Lung microvascular endothelial cell (primary cell): ENCODE measurements at regions not wholly inside any gene's neighbourhood (a gene's known extent, or its start where the extent isn't known, plus 50 kb on each side); places are given as distances from the start of the nearest gene placed in this dataset.

Experiments
- DNase-seq, 2 donors: peaks; one replicate each; pipeline versions ENCODE4 v3.0.0 to v3.0.0-alpha.2; 2010; ENCODE audit warnings: low read depth in 2 of 2

DNA sequence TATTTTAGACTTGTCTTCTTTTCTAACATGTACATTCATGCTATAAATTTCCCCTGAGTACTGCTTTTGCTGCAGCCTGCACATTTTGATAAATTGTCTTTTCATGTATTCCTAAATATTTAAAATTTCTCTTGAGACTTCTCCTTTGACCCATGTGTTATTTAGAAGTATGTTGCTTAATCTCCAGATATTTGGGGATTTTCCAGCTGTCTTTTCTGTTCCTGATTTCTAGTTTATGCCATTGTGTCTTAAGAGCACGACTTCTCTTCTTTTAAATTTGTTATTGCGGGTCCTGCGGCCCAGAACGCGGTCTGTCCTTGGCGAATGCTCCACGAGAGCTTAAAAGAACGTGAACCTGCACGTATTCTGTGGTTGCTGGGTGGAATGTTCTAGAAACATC is 136.4 kb downstream of the KIF26A start:
- no peak for DNase-seq

DNA sequence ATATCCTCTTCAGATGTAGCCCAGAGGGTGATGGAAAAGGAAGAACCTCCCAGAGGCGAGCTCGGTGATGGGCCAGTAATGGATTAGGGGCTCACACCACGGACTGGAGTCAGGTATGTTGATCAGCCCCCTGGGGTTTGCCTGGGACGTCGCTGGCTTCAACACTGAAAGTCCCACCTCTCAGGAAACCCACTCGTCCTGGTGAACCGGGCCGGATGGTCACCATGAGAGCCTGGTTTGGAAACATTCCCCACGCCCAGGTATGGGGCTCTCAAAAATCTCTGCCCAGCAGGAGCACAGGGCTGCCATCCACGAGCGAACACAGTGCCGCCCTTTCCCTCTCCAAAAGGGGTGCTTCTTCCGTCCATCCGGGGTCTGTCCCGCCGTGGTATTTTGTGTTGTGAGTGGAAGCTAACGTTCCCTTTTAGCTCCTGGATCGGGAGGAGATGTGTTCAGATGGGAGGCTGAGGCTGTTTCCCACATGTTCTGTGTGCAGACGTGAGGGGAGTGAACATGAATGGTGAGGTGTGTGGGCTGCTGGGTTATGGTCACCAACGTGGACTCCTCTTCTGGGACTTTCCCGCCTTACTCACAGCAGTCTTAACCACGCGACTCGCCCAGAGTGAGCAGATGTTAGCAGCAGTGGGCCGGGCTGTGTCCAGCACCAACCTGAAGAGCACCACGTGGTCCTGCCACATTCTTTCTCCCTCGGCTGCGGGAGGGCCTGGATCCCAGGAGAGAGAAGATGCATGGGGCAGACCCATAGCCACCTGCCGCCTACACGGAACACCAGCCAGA is 139.2 kb downstream of the KIF26A start:
- DNase-seq, result no peak

DNA sequence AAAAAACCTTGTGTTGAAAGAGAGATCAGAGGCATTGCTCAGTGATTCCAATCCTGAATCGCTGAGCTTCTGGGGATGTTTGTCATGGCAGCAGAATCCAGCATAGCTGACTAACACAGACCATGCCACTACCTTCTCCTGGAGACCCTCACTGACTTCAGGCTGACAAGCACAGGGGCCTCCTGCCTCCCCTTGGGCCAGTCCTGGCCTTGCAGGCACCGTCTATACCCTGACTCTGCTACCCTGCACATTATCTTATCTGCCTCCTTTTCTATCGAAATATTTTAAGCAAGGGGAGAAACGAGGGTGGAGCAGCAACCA is 139.8 kb downstream of the KIF26A start:
- no peak for DNase-seq

DNA sequence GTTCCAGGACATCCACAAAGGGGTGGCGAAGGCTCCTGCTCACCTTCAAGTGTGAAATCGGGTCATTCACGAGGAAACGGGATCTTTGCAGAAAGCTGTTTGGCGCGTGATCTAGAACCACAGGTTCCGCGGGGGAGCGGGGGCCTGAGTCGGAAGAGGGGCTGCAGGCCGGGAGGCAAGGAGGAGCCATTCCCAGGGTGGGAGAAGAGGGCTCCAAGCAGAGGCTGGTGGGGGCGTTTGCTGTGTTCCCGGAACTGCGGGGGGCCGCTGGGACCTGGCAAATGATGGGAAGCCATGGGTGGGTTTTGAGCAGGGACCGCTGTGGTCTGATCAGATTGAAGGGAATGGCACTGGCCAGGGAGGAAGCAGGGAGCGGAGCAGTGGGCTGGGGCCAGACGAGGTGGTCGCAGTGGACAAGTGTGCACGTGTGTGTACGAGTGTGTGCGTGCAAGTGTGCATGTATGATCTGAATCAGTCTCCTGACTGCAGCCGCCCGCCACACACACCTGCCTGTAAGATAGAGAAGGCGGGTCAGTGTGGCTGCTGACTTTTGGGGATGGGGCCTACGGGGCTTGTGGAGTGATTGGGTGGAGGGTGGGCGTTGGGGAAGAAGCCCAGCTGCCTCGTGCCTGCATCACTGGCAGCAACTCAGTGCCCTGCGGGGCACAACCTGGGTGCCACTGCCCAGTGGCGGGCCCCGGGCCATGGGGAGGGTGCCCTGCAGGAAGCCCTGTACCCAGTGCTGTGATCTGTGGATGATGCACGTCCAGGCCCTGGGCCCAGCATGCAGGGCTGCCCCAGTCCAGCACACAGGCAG is 141.9 kb downstream of the KIF26A start:
- no peak for DNase-seq

DNA sequence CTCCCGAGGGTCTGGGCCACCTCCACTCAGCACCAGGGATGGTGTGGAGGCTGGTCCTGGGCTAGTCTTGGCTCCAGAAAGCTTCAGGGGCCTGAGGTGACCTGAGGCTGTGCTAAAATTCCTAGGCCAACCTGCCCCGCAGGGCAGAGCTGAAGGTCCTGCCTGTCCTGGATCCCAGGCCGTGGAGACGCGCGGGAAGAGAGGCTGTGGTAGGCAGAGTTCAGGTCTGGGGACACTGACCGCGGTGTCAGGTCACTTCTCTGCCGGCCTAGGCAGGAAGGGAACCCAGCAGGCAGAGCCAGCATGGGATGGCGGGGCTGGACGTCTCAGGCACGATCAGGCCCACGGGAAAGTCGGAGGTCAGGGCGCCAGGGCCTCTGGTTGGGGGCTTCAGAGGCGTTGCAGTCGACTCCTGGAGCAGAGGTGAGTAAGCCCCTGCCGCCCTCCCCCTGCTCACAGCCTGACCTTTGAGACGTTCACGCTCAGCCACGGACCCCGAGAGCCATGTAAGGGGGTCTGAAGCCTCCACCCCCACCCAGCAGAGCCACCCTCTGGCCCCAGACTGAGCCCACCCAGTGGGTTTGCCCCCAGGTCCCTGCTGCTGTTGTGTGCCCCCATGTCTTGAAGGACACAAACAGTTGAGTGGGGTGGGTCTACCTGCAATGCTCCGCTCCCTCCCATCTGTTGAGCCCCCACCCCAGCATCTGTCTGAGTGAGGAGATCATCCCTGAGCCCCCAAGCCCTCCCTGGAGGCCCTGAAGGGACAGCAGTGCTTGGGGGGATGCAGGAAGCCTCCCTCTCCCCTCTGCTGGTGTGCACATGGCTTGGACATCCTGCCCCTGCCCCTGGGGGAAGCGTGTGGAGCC is 142.7 kb downstream of the KIF26A start:
- DNase-seq, result no peak

DNA sequence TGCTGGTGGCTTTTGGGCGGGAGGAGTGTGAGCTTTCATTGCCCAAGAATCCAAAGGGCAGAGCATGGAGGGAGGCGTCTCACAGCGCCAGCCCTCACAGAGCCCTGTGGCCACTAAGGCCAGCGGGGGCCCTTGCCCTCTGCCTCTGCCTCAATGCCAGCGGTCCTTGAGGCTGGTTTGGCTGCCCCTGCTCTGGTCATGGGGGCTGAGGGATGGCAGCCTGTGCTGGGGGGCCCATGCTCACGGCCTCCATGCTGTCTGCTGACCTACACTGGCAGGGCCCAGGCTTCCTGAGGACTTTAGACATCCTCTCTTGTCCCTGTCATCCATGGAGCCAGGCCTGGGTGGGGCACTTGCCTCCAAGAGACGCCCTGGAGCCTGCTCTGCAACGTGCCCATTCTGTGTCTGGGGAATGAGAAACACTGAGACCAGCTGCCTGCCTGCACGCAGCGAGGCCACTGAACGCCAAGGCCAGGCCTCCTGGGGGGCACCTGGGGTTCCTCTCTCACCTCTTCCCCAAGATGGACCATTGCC is 143.4 kb downstream of the KIF26A start:
- DNase-seq, result no peak

DNA sequence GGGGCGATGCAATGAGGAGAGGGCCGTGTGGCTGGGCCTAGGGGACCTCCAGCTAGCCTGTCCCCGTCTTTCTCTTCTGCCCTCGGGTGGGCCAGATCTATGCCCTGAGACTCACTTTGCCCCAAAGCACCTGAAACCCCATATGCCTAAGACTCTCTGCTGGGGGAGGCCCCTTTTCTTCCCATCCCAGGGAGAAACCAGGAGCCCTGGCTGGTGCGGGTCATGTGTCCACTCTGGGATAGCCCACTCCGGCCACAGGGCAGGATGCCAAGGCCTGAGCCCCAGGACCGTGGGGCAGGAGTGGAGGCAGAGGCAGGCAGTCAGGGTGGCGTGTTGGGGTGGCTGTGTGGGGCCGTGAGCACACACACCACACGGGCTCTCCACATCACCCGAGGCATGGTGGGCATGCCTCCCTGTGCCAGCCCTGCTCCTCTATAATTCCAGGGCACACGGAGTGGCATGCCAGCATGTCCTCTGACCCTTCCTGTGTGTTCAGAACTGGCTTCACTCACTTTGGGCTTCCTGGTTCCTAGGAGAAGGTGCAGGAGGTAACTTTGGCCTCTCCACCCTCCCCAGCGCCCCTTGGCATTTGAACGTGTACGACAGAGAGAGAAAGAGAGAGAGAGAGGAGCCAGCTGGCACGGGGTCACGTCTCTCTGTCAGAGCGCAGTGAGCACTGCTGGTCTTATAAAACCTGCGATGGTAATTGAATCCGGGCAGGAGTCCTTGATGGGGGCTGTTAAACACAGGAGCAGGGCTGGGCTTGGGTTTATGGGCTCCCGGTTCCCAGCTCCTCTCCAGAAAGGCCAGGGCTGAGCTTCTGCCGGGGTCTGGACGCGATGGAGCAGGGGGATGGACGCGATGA is 144.2 kb downstream of the KIF26A start:
- DNase-seq, result no peak

DNA sequence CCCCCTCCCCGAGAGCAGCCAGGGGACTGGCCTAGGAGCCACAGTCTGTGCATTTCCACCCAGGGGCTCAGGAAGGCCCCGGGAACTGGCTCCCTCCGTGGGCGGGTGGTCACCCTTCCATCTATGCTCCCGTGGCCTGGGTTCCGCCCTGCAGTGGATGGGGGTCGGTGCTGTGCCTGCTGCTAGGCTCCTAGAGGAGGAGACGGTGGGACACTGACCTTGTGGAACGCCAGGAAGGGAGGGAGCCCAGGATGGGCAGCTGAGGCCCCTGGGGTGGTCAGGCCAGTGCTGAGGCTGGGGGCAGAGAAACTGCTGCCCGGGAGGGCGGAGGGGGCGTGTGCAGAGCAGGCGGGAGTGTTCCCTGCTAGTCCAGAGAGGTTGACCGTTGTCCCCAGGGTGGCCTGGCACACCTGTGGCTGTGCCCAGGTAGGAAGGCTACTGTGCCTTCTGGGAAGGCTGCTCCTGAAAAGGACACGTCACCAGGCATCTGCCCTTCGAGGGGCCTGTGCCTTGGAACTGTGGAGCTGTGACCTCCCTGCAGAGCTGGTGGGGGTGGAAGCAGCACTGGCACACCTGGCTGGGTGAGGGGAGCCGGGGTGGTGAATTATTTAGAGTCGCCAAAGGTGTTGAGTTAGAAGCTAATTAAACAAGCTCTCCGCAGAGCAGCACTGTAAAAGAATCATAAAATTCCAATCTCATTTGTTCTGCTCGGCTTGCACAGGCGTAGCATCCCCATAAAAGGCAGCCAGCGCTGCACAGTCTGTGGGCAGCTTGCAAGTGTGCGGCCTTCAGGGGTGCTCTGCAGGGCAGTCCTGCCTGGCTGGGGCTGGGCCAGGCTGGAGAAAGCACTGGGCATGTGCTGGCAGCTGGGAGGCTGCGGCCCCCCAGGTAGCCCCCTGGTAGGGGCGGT is 145.1 kb downstream of the KIF26A start:
- no peak for DNase-seq

DNA sequence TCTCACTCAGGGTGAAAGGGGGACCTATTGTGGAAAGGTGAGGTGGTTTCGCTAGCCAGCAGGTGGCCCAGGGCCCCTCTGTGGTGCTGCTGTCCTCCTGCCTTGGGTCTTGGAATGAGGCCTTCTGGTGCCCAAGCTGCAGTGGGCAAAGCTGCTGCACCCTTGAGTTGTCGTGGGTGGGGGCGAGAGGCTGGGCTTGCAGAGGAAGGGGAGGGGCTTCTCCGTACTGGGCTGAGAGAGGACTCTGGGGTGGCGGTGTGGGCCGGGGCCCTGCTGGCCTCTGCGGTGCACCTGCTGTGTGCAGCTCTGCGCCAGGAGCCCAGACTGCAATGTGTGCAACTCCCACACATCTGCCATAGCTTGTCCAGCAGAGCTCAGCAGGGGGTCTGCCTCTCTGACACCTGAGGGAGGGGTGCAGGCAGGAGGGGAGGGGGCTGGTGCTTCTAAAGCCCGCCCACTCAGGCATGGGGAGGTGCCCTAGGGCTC is 145.8 kb downstream of the KIF26A start:
- no peak for DNase-seq

DNA sequence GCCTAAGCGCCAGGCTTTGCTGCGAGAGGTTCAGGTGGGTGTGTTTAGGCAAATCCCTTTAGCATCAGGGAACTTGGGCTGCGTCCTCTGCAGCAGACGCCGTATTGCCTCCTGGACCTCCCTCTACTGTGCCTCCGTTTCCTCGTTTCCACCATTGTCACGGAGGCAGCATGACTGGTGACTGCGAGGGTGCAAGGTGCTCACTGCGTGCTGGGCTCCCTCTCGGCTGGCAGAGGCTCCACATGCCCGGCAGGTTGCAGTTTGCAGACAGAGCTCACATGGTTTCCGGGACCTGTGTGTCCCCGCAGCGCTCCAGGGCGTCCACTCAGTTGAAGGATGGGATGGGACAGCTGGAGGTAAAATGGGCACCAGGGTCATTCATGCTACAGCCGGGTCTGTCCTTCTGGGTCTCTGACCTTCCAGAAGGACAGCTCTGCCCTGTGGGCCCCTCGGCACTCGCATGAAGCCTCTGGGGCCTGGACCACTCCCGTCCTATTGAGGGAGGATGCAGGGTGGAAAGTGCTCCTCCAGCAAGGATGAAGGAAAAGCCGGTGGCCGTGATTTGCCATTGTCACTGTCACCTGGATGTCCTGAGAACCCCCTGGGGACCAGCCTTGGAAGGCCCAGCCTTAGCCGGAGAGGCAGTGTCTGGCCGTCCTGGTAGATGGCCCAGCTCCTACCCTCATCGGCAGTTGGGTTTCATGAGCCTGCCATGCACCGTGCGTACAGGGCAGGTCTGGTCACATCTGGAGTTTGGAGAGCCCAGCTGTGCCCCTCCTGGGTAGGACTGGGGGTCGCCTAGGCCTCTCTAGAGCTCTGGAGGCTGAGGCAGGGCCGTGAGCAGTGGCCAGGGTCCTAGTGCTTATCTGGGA is 146.5 kb downstream of the KIF26A start:
- no peak for DNase-seq

DNA sequence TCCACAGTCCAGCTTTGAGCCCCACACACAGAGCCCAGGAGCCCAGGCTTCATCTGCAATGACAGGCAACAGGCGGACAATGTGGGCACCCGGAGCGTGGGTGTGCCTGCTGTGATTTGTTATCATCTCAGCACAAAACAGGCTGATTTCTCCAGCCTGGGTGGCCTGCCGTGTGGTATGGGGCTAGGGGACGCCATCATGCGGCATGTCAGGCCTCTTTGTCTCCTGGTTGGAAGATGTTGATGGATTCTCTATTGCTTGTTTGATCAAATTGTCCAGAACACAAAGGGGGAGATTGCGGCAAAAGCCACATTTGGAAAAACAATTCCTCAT is 147.1 kb downstream of the KIF26A start:
- no peak for DNase-seq

DNA sequence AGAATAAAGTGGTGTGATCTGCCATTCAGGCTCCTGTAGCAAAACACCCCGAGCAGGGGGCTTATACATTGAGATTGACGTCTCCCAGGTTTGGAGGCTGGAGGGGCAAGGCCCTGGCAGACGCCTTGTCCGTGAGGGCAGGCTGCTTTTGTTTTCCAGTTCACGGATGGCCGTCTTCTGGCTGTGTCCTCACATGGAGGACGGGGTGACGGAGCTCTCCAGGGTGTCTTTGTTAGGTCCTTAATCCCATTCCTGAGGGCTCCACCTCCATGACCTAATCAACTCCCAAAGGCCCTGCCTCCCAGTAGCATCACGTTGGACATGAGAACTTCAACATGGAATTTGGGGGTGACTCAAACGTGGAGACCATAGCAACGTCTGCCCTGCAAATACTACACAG is 147.7 kb downstream of the KIF26A start:
- DNase-seq, result no peak

DNA sequence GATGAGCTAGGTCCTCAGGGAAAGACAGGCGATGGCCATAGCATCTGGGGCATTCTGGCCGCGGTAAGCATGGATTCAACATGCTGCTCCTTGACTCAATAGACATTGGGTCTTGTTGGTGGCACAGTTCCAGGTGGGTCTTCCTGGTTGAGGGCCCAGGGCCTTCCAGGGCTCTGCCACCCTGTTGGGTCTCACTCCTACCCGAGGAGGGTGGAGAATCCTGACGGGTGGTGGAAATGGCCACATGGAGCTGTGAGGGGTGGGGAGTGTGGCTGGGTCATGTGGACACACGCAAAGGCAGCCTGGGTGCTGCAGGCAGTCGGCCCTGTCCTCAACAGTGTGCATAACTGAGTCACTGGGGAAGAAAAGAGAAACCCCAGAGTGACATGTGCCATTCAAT is 148.1 kb downstream of the KIF26A start:
- DNase-seq, result no peak

DNA sequence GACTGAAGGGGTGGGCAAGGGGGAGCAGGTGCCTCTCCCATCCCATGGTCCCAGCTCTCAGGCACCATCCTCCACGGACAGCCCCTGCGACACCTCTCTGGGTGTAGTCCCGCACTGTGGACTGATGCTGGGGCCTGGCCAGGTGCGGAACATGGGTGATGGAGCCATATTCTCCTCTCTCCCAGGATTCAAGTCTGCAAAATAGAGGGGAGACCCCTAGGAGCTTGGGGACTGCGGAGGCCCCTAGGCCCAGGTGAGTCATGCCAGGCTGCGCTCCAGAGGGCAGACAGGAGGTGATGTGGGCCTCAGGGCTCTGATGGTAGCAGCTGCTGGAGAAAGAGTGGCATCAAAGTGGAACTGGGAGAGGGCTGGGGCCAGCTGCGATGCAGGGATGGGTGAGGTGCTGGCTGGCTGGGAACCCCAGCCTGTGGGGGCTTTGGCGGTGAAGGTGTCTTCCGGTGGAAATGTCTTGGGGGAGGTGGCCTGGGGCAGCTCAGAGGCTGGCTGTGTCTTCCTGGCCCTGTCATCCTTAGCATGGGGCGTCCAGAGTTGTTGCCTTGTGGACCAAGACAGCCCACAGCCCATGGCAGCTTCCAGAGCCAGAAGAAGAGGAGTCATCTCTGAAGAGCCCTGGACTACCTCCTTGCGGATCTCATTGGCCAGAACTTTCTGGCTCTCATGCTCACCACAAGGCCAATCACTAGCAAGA is 149.1 kb downstream of the KIF26A start:
- no peak for DNase-seq

DNA sequence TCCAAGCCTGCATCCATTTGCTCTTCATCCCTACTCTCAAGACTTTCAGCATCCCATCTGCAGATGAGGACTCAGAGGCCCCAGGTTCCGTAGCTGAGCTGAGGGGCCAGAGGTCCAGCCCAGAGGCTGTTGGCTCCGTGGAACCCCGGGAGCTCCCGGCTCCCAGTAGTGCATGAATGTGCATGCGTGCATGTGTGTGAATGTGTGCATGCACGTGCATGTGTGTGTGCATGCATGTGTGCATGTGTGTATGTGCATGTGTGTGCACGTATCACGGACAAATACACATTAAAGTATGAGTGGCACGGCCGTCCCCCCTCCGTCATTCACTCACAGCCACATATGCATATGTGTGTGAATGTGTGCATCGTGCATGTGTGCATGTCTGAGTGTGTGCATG is 149.9 kb downstream of the KIF26A start:
- DNase-seq, result no peak

DNA sequence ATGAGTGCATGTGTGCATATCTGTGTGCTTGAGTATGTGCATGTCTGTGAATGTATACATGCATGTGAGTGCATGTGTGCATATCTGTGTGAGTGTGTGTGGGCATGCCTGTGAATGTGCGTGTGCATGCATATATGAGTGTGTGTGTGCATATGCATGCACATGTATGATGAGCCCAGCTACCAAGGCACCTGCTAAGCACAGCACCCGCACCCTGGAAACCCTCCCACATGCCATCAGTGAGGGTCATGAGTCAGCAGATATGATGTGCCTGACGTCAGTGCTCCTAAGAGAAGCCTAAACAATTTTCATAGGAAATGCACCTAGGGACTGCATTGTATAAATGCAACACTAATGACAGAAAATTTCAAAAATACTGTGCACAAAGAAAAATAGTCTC is 151.1 kb downstream of the KIF26A start:
- no peak for DNase-seq

DNA sequence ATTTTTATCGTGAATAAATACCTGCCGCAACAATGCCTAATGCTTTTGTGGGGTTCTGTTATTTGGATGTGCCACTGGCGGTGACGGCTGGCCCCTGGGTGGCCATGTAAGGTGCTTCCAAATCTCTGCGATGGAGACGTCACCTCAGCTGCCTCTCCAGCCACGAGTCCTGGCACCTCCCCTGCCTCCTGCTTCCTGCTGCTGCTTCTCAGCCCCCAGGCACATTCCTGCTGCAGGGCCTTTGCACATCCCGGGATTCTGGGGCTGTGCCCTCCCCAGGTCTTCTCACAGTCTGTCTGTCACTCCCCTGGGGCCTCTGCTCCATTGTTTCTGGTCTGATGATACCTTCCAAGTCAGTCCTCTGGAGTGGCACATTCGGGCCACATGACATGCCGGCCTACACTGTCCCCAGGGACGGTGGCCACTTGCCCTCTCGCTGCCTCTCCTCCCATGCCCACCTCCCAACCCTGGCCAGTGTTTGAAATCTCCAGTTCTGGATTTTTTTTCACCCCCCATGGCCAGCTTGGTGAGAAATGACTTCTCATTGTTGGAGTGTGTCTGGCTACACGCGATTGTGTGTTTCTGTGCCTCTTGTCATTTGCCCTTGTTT is 151.8 kb downstream of the KIF26A start:
- no peak for DNase-seq

DNA sequence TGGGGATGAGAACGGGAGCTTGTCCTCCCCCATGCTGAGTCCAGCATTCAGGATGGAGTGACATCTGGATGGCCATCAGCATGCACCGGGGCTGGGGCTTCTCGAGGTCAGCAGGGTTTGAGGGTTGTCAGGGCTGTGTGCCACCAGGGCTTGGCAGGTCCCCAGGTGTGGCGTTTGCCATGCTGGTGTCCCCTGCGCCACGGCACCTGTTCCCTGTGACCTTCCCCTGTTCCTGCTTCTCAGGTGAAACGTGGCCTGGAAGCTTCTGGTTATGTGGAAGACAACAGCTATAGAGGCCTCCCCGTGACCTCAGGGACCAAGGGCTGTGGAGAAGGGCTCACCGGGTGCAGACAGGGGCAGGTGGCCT is 152.4 kb downstream of the KIF26A start:
- no peak for DNase-seq
